IgD-negative memory B cell (primary cell): ENCODE measurements at regions not wholly inside any gene's neighbourhood (a gene's known extent, or its start where the extent isn't known, plus 50 kb on each side); places are given as distances from the start of the nearest gene placed in this dataset.

ENCODE experiments used
- H3K27ac Mint-ChIP-seq, 3 donors: one replicate each; pipeline ENCODE4 v1.8.0; 2020 to 2022; ENCODE audit warnings: mild to moderate bottlenecking in 3 of 3, mixed read lengths in 3 of 3, moderate library complexity in 1 of 3
- H3K27me3 Mint-ChIP-seq: one replicate; pipeline ENCODE4 v1.8.0; 2021; ENCODE audit warnings: mixed read lengths
- H3K36me3 Mint-ChIP-seq: one replicate; pipeline ENCODE4 v1.8.0; 2020; ENCODE audit warnings: mild to moderate bottlenecking, mixed read lengths
- H3K4me1 Mint-ChIP-seq, 3 donors: one replicate each; pipeline ENCODE4 v1.8.0; 2020 to 2022; ENCODE audit warnings: mixed read lengths in 3 of 3, mild to moderate bottlenecking in 1 of 3
- H3K4me3 Mint-ChIP-seq, 4 donors: one replicate each; pipeline ENCODE4 v1.8.0; 2020 to 2022; ENCODE audit warnings: mild to moderate bottlenecking in 4 of 4, mixed read lengths in 4 of 4, moderate library complexity in 3 of 4
- H3K9me3 Mint-ChIP-seq, 3 donors: one replicate each; pipeline ENCODE4 v1.8.0; 2020 to 2021; ENCODE audit warnings: mixed read lengths in 3 of 3, mild to moderate bottlenecking in 1 of 3

DNA sequence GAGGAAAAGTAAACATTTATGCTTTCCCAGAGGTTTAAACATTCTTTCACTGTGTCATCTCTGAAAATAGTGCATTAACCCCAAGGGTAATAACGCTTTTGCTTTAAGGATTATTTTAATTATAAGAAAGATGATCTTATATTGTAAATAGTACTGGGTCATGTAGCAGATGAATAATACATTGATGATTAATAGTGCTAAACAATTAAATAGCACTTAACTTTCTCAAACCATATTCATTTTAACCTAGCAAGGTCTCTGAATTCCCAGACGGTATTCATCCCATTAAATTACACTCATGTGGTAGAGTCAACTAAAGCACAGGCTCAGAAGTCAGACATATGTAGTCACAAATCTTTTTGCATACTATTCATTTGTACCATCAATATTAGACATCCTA, 115.6 kb upstream of the FAR2 start:
- Mint-ChIP-seq H3K27me3 (no peaks in the 10 kb centered on the region), H3K36me3 (no peaks in the 10 kb centered on the region), H3K4me3 (no peak overlapping the region), H3K27ac (no peak overlapping the region), H3K9me3 (peaks cover 0 to 3% (median 2%) of the 10 kb centered on the region in 3 donors), H3K4me1 (no peaks in the 10 kb centered on the region)

GRCh38 chr12:29035112-29035511, 114.0 kb upstream of the FAR2 start:
- H3K27ac Mint-ChIP-seq, result no peak overlapping the region
- no peaks in the 10 kb centered on the region for H3K4me1 Mint-ChIP-seq
- H3K4me3 Mint-ChIP-seq, result no peak overlapping the region
- H3K27me3 Mint-ChIP-seq, result peaks cover 2% of the 10 kb centered on the region
- H3K36me3 Mint-ChIP-seq, result no peaks in the 10 kb centered on the region
- H3K9me3 Mint-ChIP-seq, result peaks cover 0 to 3% (median 0%) of the 10 kb centered on the region in 3 donors

GRCh38 chr12:29039013-29039412, 110.1 kb upstream of the FAR2 start:
- Mint-ChIP-seq H3K27ac (no peak overlapping the region), H3K27me3 (peaks cover 3% of the 10 kb centered on the region), H3K4me1 (no peaks in the 10 kb centered on the region), H3K4me3 (no peak overlapping the region), H3K9me3 (peaks cover 0 to 3% (median 0%) of the 10 kb centered on the region in 3 donors), H3K36me3 (no peaks in the 10 kb centered on the region)

- peaks cover 0 to 2% (median 0%) of the 10 kb centered on the region in 3 donors for H3K9me3 Mint-ChIP-seq
- no peak overlapping the region for H3K4me3 Mint-ChIP-seq
- H3K36me3 Mint-ChIP-seq, result no peaks in the 10 kb centered on the region
- H3K27ac Mint-ChIP-seq, result no peak overlapping the region
- no peaks in the 10 kb centered on the region for H3K4me1 Mint-ChIP-seq
- peaks cover 3% of the 10 kb centered on the region for H3K27me3 Mint-ChIP-seq
Measured at GRCh38 chr12:29041621-29042020, 107.5 kb upstream of the FAR2 start.

DNA sequence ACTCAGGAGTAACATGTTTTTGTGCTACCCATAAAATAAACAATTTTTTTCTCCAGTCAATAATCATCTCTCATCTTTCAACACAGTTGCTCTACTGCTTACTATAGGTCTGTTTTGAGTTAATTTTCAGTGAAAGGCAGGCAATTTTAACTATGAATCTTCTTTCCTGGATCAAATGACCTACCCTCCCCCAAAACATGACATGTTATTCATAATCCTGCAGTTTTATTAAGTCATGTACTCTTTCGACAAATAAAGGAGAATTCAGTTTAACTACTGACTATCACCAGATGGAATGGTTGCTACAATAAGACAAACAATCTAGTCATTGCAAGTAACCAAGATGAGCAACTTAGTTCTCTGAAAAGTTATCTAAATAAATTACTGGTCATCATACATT, 106.0 kb upstream of the FAR2 start:
- Mint-ChIP-seq H3K9me3 (no peaks in the 10 kb centered on the region), H3K36me3 (no peaks in the 10 kb centered on the region), H3K4me1 (no peaks in the 10 kb centered on the region), H3K4me3 (no peak overlapping the region), H3K27ac (no peak overlapping the region), H3K27me3 (peaks cover 3% of the 10 kb centered on the region)

DNA sequence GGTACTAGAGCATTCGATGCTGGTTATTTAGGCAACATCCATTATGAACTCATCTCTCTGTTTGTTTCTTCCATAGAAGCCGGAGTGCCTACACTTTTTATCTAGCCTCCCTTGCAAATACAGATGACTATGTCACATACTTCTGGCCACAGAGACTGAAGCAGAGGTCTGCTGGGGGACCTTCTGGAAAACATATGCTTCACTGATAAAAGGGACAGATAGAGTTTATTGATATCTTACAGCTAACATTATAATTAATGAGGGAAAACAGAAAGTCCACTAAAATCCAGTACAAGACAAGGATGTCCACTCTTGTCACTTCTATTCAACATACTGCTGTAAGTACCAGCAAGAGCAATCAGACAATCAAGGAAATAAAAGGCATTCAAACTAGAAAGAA, 104.3 kb upstream of the FAR2 start:
- Mint-ChIP-seq H3K4me1 (no peaks in the 10 kb centered on the region), H3K27ac (no peak overlapping the region), H3K36me3 (no peaks in the 10 kb centered on the region), H3K4me3 (no peak overlapping the region), H3K9me3 (no peaks in the 10 kb centered on the region), H3K27me3 (peaks cover 1% of the 10 kb centered on the region)

- Mint-ChIP-seq H3K4me1 (peaks cover 0 to 1% (median 0%) of the 10 kb centered on the region in 3 donors), H3K9me3 (peaks cover 0 to under 1% (median 0%) of the 10 kb centered on the region in 3 donors), H3K36me3 (no peaks in the 10 kb centered on the region), H3K27ac (no peak overlapping the region), H3K4me3 (no peak overlapping the region), H3K27me3 (no peaks in the 10 kb centered on the region)
Measured at GRCh38 chr12:29048787-29049186, 100.3 kb upstream of the FAR2 start.

DNA sequence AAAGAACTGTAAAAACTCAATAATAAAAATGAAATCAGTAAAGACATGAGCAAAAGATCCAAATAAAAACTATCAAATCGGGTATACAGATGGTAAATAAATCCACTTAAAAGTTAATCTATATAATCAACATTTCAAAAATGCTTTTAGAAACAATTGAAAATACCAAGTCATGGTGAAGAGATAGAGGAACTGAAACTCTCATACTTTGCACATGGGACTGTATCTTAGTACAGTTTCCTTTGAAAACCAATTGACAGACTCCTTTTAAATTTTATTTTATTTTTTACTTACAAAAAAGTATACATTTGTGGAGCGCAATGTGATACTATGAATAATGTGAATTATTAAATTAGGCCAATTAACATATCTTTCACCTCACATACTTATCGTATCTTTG, 98.6 kb upstream of the FAR2 start:
- H3K4me3 Mint-ChIP-seq, result no peak overlapping the region
- no peaks in the 10 kb centered on the region for H3K27me3 Mint-ChIP-seq
- no peak overlapping the region for H3K27ac Mint-ChIP-seq
- H3K36me3 Mint-ChIP-seq, result no peaks in the 10 kb centered on the region
- H3K4me1 Mint-ChIP-seq, result peaks cover 0 to 1% (median 0%) of the 10 kb centered on the region in 3 donors
- H3K9me3 Mint-ChIP-seq, result peaks cover 0 to 1% (median 0%) of the 10 kb centered on the region in 3 donors

DNA sequence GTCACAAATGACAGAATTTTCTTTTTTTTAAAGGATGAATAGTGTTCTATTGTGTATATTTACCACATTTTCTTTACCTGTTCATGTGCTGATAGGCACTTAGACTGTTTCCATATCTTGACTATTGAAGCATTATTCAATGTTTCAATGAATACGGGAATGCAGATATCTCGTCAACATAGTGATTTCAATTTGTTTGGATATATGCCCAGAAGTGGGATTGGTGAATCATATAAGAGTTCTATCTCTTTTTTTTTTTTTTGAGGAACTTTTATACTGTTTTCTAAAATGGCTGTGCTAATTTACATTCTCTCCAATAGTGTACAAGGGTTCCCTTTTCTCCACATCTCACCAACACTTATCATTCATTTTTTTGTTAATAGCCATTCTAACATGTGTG, 97.9 kb upstream of the FAR2 start:
- Mint-ChIP-seq H3K4me3 (no peak overlapping the region), H3K4me1 (peaks cover 0 to 1% (median 0%) of the 10 kb centered on the region in 3 donors), H3K27ac (no peak overlapping the region), H3K27me3 (no peaks in the 10 kb centered on the region), H3K9me3 (peaks cover 0 to 1% (median 0%) of the 10 kb centered on the region in 3 donors), H3K36me3 (no peaks in the 10 kb centered on the region)

- Mint-ChIP-seq H3K27ac (no peak overlapping the region), H3K27me3 (no peaks in the 10 kb centered on the region), H3K9me3 (peaks cover 0 to 3% (median 0%) of the 10 kb centered on the region in 3 donors), H3K4me1 (peaks cover 0 to 1% (median 0%) of the 10 kb centered on the region in 3 donors), H3K4me3 (no peak overlapping the region), H3K36me3 (no peaks in the 10 kb centered on the region)
Measured at GRCh38 chr12:29053567-29053966, 95.5 kb upstream of the FAR2 start.

GRCh38 chr12:29054858-29055663, 94.0 kb upstream of the FAR2 start:
- Mint-ChIP-seq H3K36me3 (no peaks in the 10 kb centered on the region), H3K27me3 (no peaks in the 10 kb centered on the region), H3K4me3 (no peak overlapping the region), H3K4me1 (peaks cover 0 to 1% (median 0%) of the 10 kb centered on the region in 3 donors), H3K27ac (no peak overlapping the region), H3K9me3 (peaks cover 0 to 3% (median 0%) of the 10 kb centered on the region in 3 donors)

DNA sequence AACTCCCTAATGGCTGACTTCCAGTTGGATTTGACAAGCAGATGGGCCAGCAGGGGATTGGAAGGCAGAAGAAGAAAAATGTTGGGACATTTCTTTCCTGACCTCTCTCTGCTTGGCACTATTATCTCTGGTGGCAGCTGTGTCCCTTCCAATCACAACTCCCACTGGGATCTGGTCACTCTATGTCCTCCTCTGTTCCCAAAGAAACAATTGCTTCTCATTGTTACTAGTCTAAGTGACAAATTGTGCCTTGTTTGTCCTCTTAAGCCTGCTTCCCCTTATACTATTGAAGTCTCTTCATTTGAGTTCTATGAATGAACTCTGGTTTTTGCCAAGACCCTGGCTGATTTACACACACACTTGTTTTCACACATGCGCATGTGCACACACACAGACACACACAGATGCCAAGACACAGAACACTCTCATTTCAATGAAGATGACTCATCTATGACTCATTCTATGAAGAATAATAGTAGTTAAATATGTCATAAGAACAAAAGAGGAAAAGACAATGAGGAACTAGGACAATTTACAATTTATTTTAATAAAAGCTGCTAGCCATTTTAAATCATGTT, 83.0 kb upstream of the FAR2 start:
- Mint-ChIP-seq H3K9me3 (peaks cover 0 to 4% (median 2%) of the 10 kb centered on the region in 3 donors), H3K36me3 (no peaks in the 10 kb centered on the region), H3K27me3 (peaks cover 11% of the 10 kb centered on the region), H3K27ac (no peak overlapping the region), H3K4me1 (no peaks in the 10 kb centered on the region), H3K4me3 (no peak overlapping the region)

GRCh38 chr12:29067430-29067829, 81.6 kb upstream of the FAR2 start:
- no peaks in the 10 kb centered on the region for H3K4me1 Mint-ChIP-seq
- H3K27ac Mint-ChIP-seq, result no peak overlapping the region
- peaks cover 15% of the 10 kb centered on the region for H3K27me3 Mint-ChIP-seq
- no peak overlapping the region for H3K4me3 Mint-ChIP-seq
- no peaks in the 10 kb centered on the region for H3K36me3 Mint-ChIP-seq
- H3K9me3 Mint-ChIP-seq, result peaks cover 0 to 2% (median 0%) of the 10 kb centered on the region in 3 donors

DNA sequence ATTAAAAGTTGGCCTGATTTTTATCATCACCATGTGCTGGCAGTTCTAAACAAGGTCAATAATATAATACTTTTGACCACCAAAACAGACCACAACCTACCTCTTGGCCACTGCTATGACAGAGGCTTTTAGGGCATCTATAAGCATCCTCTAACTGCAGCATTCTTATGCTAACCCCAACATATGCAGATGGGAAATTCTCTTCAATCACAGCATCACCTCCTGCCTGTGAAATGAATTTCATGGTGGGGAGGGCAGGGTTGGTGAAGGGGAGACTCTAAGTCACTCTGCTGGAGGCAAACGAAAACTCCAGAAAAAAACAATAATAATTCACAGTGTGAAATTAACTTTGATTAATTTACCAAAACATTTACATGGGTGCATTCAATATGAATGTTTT, 78.8 kb upstream of the FAR2 start:
- H3K4me1 Mint-ChIP-seq, result no peaks in the 10 kb centered on the region
- H3K9me3 Mint-ChIP-seq, result no peaks in the 10 kb centered on the region
- peaks cover 16% of the 10 kb centered on the region for H3K27me3 Mint-ChIP-seq
- no peaks in the 10 kb centered on the region for H3K36me3 Mint-ChIP-seq
- H3K27ac Mint-ChIP-seq, result no peak overlapping the region
- H3K4me3 Mint-ChIP-seq, result no peak overlapping the region

DNA sequence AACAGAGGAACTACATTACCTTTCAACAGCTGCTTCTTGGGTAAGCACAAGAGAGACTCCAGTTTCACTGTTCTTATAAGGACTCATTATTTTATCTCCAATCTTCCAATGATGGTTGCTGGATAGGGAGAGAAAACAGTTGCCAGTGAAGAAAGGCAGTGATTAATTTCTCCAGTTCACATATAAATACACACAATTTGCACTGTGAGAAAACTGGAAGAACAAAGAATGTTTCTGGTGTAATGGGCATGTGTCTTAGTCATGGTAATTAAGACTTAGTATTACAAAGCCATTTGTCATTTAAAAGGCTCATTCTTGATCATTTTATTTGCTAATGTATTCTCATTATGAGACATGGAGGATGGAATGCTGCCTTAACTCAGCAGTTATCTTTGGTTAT, 78.0 kb upstream of the FAR2 start:
- Mint-ChIP-seq H3K4me3 (no peak overlapping the region), H3K36me3 (no peaks in the 10 kb centered on the region), H3K9me3 (no peaks in the 10 kb centered on the region), H3K27ac (no peak overlapping the region), H3K27me3 (peaks cover 16% of the 10 kb centered on the region), H3K4me1 (no peaks in the 10 kb centered on the region)

DNA sequence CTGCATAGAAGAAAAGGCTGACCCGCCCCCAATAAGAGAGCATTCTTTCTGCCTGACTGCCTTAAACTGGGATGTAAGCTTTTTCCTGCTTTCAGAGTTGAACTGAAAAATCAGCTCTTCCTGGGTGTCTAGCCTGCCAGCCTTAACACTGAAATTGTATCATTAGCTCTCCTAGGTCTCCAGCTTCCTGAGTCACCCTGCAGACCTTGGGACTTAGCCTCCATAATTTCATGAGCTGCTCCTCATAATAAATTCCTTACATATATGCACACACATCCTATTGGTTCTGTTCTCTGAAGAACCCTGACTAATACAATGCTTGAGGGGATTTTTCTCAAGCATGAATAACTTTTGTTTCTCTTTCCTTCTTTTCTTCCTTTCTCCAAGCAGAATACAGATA, 76.4 kb upstream of the FAR2 start:
- H3K36me3 Mint-ChIP-seq, result no peaks in the 10 kb centered on the region

More for the DNA sequence above, 76.4 kb upstream of the FAR2 start:
- no peak overlapping the region for H3K4me3 Mint-ChIP-seq
- H3K4me1 Mint-ChIP-seq, result no peaks in the 10 kb centered on the region
- no peaks in the 10 kb centered on the region for H3K9me3 Mint-ChIP-seq
- H3K27ac Mint-ChIP-seq, result no peak overlapping the region
- peaks cover 20% of the 10 kb centered on the region for H3K27me3 Mint-ChIP-seq
